ENCODE measurements at regions not wholly inside any gene's neighbourhood (a gene's known extent, or its start where the extent isn't known, plus 50 kb on each side); places are given as distances from the start of the nearest gene placed in this dataset.

GRCh38 chr9:86557063-86557766, 203.0 kb upstream of the TUT7 start:
- H3K9me3 ChIP-seq (ENCODE audit: control insufficient read depth in 3 of 3, low read length in 3 of 3): no peaks in the 10 kb centered on the region
- H3K27me3 ChIP-seq (ENCODE audit: control insufficient read depth in 3 of 3, insufficient read depth in 3 of 3, low read length in 3 of 3): peaks cover 0 to 2% (median 0%) of the 10 kb centered on the region in 3 donors
- no peak overlapping the region for H3K27ac ChIP-seq (ENCODE audit: low read depth, low read length)
- no peak overlapping the region for H3K4me3 ChIP-seq (ENCODE audit: low read length in 3 of 3)
- peaks cover 3% of the 10 kb centered on the region in 3 donors for H3K4me1 ChIP-seq (ENCODE audit: control insufficient read depth in 3 of 3, insufficient read depth in 3 of 3, low read length in 3 of 3)
- no peaks in the 10 kb centered on the region for H3K36me3 ChIP-seq (ENCODE audit: control insufficient read depth in 3 of 3, insufficient read depth in 3 of 3, low read length in 3 of 3)
- no peak overlapping the region for H3K9ac ChIP-seq (ENCODE audit: low read depth in 1 of 3, low read length in 3 of 3)

- Histone ChIP-seq H3K27me3 (ENCODE audit: control insufficient read depth in 3 of 3, insufficient read depth in 3 of 3, low read length in 3 of 3) (peaks cover 0 to 2% (median 0%) of the 10 kb centered on the region in 3 donors), H3K27ac (ENCODE audit: low read depth, low read length) (no peak overlapping the region), H3K4me3 (ENCODE audit: low read length in 3 of 3) (no peak overlapping the region), H3K9ac (ENCODE audit: low read depth in 1 of 3, low read length in 3 of 3) (no peak overlapping the region), H3K36me3 (ENCODE audit: control insufficient read depth in 3 of 3, insufficient read depth in 3 of 3, low read length in 3 of 3) (no peaks in the 10 kb centered on the region), H3K9me3 (ENCODE audit: control insufficient read depth in 3 of 3, low read length in 3 of 3) (no peaks in the 10 kb centered on the region), H3K4me1 (ENCODE audit: control insufficient read depth in 3 of 3, insufficient read depth in 3 of 3, low read length in 3 of 3) (peaks cover 3% of the 10 kb centered on the region in 3 donors)
Measured at GRCh38 chr9:86555661-86556060, 201.5 kb upstream of the TUT7 start.

- Histone ChIP-seq H3K27me3 (ENCODE audit: control insufficient read depth in 3 of 3, insufficient read depth in 3 of 3, low read length in 3 of 3) (peaks cover 0 to 2% (median 0%) of the 10 kb centered on the region in 3 donors), H3K4me3 (ENCODE audit: low read length in 3 of 3) (no peak overlapping the region), H3K4me1 (ENCODE audit: control insufficient read depth in 3 of 3, insufficient read depth in 3 of 3, low read length in 3 of 3) (peaks cover 7 to 8% (median 7%) of the 10 kb centered on the region in 3 donors), H3K36me3 (ENCODE audit: control insufficient read depth in 3 of 3, insufficient read depth in 3 of 3, low read length in 3 of 3) (no peaks in the 10 kb centered on the region), H3K27ac (ENCODE audit: low read depth, low read length) (no peak overlapping the region), H3K9ac (ENCODE audit: low read depth in 1 of 3, low read length in 3 of 3) (no peak overlapping the region), H3K9me3 (ENCODE audit: control insufficient read depth in 3 of 3, low read length in 3 of 3) (no peaks in the 10 kb centered on the region)
Measured at GRCh38 chr9:86550401-86550800, 196.2 kb upstream of the TUT7 start.

- H3K9ac ChIP-seq (ENCODE audit: low read depth in 1 of 3, low read length in 3 of 3): no peak overlapping the region
- H3K27ac ChIP-seq (ENCODE audit: low read depth, low read length): no peak overlapping the region
- H3K4me1 ChIP-seq (ENCODE audit: control insufficient read depth in 3 of 3, insufficient read depth in 3 of 3, low read length in 3 of 3): peaks cover 7 to 8% (median 7%) of the 10 kb centered on the region in 3 donors
- H3K27me3 ChIP-seq (ENCODE audit: control insufficient read depth in 3 of 3, insufficient read depth in 3 of 3, low read length in 3 of 3): peaks cover 0 to 2% (median 0%) of the 10 kb centered on the region in 3 donors
- H3K4me3 ChIP-seq (ENCODE audit: low read length in 3 of 3): no peak overlapping the region
- H3K36me3 ChIP-seq (ENCODE audit: control insufficient read depth in 3 of 3, insufficient read depth in 3 of 3, low read length in 3 of 3): no peaks in the 10 kb centered on the region
- no peaks in the 10 kb centered on the region for H3K9me3 ChIP-seq (ENCODE audit: control insufficient read depth in 3 of 3, low read length in 3 of 3)
Measured at GRCh38 chr9:86549920-86550319, 195.7 kb upstream of the TUT7 start.

GRCh38 chr9:86549401-86549811, 195.2 kb upstream of the TUT7 start:
- H3K36me3 ChIP-seq (ENCODE audit: control insufficient read depth in 3 of 3, insufficient read depth in 3 of 3, low read length in 3 of 3): no peaks in the 10 kb centered on the region
- H3K4me1 ChIP-seq (ENCODE audit: control insufficient read depth in 3 of 3, insufficient read depth in 3 of 3, low read length in 3 of 3): peaks cover 7 to 8% (median 7%) of the 10 kb centered on the region in 3 donors
- no peak overlapping the region for H3K9ac ChIP-seq (ENCODE audit: low read depth in 1 of 3, low read length in 3 of 3)
- H3K27me3 ChIP-seq (ENCODE audit: control insufficient read depth in 3 of 3, insufficient read depth in 3 of 3, low read length in 3 of 3): peaks cover 0 to 1% (median 0%) of the 10 kb centered on the region in 3 donors
- no peak overlapping the region for H3K4me3 ChIP-seq (ENCODE audit: low read length in 3 of 3)
- no peaks in the 10 kb centered on the region for H3K9me3 ChIP-seq (ENCODE audit: control insufficient read depth in 3 of 3, low read length in 3 of 3)
- no peak overlapping the region for H3K27ac ChIP-seq (ENCODE audit: low read depth, low read length)

- no peak overlapping the region for H3K9ac ChIP-seq (ENCODE audit: low read depth in 1 of 3, low read length in 3 of 3)
- no peak overlapping the region for H3K27ac ChIP-seq (ENCODE audit: low read depth, low read length)
- no peak overlapping the region for H3K4me3 ChIP-seq (ENCODE audit: low read length in 3 of 3)
- peaks cover 7 to 8% (median 7%) of the 10 kb centered on the region in 3 donors for H3K4me1 ChIP-seq (ENCODE audit: control insufficient read depth in 3 of 3, insufficient read depth in 3 of 3, low read length in 3 of 3)
- H3K36me3 ChIP-seq (ENCODE audit: control insufficient read depth in 3 of 3, insufficient read depth in 3 of 3, low read length in 3 of 3): no peaks in the 10 kb centered on the region
- no peaks in the 10 kb centered on the region for H3K9me3 ChIP-seq (ENCODE audit: control insufficient read depth in 3 of 3, low read length in 3 of 3)
- no peaks in the 10 kb centered on the region for H3K27me3 ChIP-seq (ENCODE audit: control insufficient read depth in 3 of 3, insufficient read depth in 3 of 3, low read length in 3 of 3)
Measured at GRCh38 chr9:86548220-86548619, 194.0 kb upstream of the TUT7 start.

GRCh38 chr9:86547571-86547970, 193.4 kb upstream of the TUT7 start:
- Histone ChIP-seq H3K9me3 (ENCODE audit: control insufficient read depth in 3 of 3, low read length in 3 of 3) (no peaks in the 10 kb centered on the region), H3K9ac (ENCODE audit: low read depth in 1 of 3, low read length in 3 of 3) (no peak overlapping the region), H3K4me1 (ENCODE audit: control insufficient read depth in 3 of 3, insufficient read depth in 3 of 3, low read length in 3 of 3) (peaks cover 7 to 8% (median 7%) of the 10 kb centered on the region in 3 donors), H3K27ac (ENCODE audit: low read depth, low read length) (no peak overlapping the region), H3K4me3 (ENCODE audit: low read length in 3 of 3) (no peak overlapping the region), H3K27me3 (ENCODE audit: control insufficient read depth in 3 of 3, insufficient read depth in 3 of 3, low read length in 3 of 3) (no peaks in the 10 kb centered on the region), H3K36me3 (ENCODE audit: control insufficient read depth in 3 of 3, insufficient read depth in 3 of 3, low read length in 3 of 3) (no peaks in the 10 kb centered on the region)

- Histone ChIP-seq H3K36me3 (ENCODE audit: control insufficient read depth in 3 of 3, insufficient read depth in 3 of 3, low read length in 3 of 3) (no peaks in the 10 kb centered on the region), H3K9ac (ENCODE audit: low read depth in 1 of 3, low read length in 3 of 3) (no peak overlapping the region), H3K9me3 (ENCODE audit: control insufficient read depth in 3 of 3, low read length in 3 of 3) (no peaks in the 10 kb centered on the region), H3K4me1 (ENCODE audit: control insufficient read depth in 3 of 3, insufficient read depth in 3 of 3, low read length in 3 of 3) (peaks cover 7 to 8% (median 7%) of the 10 kb centered on the region in 3 donors), H3K4me3 (ENCODE audit: low read length in 3 of 3) (peak overlapping the region in 2 of 3 donors; percentile 0 to 37), H3K27me3 (ENCODE audit: control insufficient read depth in 3 of 3, insufficient read depth in 3 of 3, low read length in 3 of 3) (no peaks in the 10 kb centered on the region), H3K27ac (ENCODE audit: low read depth, low read length) (no peak overlapping the region)
Measured at GRCh38 chr9:86546712-86547111, 192.5 kb upstream of the TUT7 start.

GRCh38 chr9:86545090-86545489, 190.9 kb upstream of the TUT7 start:
- Histone ChIP-seq H3K9ac (ENCODE audit: low read depth in 1 of 3, low read length in 3 of 3) (no peak overlapping the region), H3K27ac (ENCODE audit: low read depth, low read length) (no peak overlapping the region), H3K27me3 (ENCODE audit: control insufficient read depth in 3 of 3, insufficient read depth in 3 of 3, low read length in 3 of 3) (no peaks in the 10 kb centered on the region), H3K4me1 (ENCODE audit: control insufficient read depth in 3 of 3, insufficient read depth in 3 of 3, low read length in 3 of 3) (peaks cover 7 to 8% (median 7%) of the 10 kb centered on the region in 3 donors), H3K4me3 (ENCODE audit: low read length in 3 of 3) (no peak overlapping the region), H3K9me3 (ENCODE audit: control insufficient read depth in 3 of 3, low read length in 3 of 3) (no peaks in the 10 kb centered on the region), H3K36me3 (ENCODE audit: control insufficient read depth in 3 of 3, insufficient read depth in 3 of 3, low read length in 3 of 3) (no peaks in the 10 kb centered on the region)

- H3K4me3 ChIP-seq (ENCODE audit: low read length in 3 of 3): no peak overlapping the region
- H3K9ac ChIP-seq (ENCODE audit: low read depth in 1 of 3, low read length in 3 of 3): no peak overlapping the region
- no peaks in the 10 kb centered on the region for H3K27me3 ChIP-seq (ENCODE audit: control insufficient read depth in 3 of 3, insufficient read depth in 3 of 3, low read length in 3 of 3)
- peaks cover 0 to under 1% (median 0%) of the 10 kb centered on the region in 3 donors for H3K4me1 ChIP-seq (ENCODE audit: control insufficient read depth in 3 of 3, insufficient read depth in 3 of 3, low read length in 3 of 3)
- H3K9me3 ChIP-seq (ENCODE audit: control insufficient read depth in 3 of 3, low read length in 3 of 3): no peaks in the 10 kb centered on the region
- H3K27ac ChIP-seq (ENCODE audit: low read depth, low read length): no peak overlapping the region
- no peaks in the 10 kb centered on the region for H3K36me3 ChIP-seq (ENCODE audit: control insufficient read depth in 3 of 3, insufficient read depth in 3 of 3, low read length in 3 of 3)
Measured at GRCh38 chr9:86541014-86541570, 186.9 kb upstream of the TUT7 start.
